NOMO-1 treated with DMSO at 0.1 percent for 48 hours (cell line): ENCODE measurements at regions not wholly inside any gene's neighbourhood (a gene's known extent, or its start where the extent isn't known, plus 50 kb on each side); places are given as distances from the start of the nearest gene placed in this dataset.
"Not testable (repeated sequence)": the region's sequence is repeated elsewhere in the genome, so short reads cannot be mapped to it uniquely, and the experiment has no call there.

Experiments
- DNase-seq: peaks from one replicate; lab custom pipeline; 2025; ENCODE audit not compliant: unreplicated experiment; lab: John Stamatoyannopoulos, UW

DNA sequence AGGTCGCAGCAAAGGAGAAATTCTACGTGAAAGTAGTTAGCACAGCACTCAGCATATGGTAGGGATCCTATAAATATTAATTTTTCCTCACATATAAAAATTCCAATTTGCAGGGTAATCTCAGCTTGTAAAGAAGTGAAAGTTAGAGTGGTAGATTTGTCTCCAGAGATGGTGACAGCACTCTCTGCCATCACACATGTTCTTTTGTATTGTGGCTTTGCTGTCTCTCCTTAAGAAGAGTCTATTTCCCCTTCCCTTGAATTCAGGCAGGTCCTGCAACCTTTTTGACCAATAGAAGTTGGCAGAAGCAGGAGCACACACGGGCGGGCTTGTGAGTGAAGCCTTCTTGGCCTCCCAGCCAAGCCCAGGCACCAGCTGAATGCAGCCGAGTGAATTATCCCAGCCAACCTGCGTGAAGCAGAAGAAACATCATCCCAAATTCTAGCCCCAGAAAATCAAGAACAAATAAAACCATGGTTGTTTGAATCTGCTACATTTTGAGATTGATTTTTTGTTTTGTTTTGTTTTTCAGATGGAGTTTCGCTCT, 107.8 kb upstream of the COPS8 start:
- DNase-seq: no peak

DNA sequence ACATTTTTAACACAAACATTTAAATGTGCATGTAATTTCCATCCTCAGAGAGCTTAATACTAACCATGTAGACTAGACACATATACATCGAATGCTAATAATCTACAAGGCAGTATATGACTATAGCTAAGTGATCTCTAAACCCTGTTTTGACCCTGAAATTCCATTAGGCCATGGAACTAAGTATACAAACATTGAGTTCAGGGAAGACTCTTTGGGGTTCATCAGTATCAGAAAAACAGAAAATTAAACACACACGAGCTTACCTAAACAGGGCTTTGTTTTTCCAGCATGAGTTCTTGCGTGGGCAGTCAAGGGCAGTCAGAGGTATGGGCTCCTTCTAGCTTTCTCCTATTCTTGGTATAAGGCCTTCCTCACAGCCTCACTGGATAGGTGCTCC, 106.0 kb upstream of the COPS8 start:
- no peak for DNase-seq

DNA sequence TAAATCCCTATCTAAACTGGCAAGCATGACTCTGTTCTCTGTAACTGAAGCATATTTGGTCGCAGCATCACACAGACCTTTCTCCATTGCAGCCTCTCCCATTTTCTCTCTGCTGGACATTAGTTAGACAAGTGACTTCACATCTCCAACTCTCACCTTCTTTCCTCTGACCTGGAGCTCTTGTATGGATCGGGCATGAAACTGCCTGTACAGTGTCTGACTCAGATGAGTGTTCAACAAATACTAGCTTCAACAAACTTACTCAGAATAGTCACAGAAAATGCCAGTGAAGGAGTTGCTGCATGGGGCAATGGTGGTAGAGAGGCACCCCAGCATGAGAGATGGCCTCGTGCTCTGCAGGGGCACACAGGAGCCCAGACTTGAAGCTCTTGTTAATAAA, 104.7 kb upstream of the COPS8 start:
- no peak for DNase-seq

DNA sequence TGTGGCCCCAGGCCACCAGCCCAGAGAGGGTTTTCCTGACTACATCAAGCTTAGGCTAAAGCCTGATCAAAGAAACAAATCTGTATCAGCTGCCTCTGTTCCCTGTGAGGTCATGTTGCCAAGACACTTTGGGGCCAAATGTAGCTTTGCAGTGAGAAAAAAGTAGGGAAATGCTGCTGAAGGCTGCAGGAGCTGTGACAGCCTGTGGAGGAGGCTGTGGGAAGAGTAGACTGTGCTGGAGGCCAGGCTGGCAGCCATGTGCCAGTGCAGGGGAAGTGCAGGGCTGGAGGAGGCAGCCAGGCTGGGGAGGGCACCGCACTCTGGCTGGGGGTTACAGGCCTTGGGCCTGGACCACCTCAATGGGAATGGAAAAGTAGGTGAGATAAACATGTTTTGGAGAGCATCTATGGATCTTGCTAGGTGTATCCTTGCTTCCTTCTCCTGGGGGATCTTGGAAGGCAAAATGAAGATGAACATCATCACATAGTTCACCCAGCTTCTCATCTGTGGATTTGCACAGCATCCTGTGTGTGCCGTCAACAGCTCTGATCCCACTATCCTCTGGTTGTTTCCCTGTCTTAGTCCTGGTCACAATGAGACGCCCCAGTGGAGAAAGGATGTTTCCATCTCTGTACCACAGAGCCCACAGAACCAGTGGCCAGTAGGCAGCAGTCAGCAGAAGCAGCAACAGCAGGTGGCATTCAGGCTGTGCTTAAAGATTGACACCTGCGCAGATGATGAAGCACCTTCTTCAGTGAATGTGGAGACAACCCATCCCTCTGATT, 103.8 kb upstream of the COPS8 start:
- DNase-seq: no peak

DNA sequence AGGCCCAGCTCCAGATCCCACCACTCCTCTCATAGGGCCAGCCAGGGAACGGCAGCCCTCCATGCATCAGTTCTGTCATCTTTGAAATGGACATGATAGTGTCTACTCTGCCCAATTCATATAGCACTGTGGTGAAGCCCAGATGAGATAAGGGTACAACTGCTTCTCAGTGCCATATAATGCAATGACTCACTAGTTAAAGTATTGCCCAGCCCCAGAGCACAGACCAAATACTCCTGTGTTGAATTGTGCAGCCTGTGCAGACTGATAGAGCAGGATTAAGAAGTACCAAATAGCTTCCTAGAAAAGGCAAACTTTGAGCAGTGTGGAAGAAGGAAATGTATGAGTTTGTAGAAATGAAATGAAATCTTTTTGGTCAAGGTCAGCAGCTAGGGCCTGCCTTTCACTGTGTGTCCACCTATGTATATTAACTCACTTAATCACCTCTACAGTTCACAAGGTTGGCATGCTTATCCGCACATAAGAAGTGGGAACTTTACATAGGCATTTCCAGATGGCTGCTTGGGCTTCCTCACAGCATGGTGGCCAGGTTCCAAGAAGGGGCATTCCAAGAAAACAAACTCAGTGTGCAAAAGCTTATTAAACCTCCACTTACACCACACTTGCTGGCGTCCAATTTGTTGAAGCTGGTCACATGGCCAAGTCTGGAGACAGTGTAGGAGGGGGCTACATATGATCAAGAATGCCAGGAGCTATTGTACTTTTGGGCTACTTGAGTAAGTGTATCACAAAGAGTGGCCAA, 102.8 kb upstream of the COPS8 start:
- DNase-seq: no peak

DNA sequence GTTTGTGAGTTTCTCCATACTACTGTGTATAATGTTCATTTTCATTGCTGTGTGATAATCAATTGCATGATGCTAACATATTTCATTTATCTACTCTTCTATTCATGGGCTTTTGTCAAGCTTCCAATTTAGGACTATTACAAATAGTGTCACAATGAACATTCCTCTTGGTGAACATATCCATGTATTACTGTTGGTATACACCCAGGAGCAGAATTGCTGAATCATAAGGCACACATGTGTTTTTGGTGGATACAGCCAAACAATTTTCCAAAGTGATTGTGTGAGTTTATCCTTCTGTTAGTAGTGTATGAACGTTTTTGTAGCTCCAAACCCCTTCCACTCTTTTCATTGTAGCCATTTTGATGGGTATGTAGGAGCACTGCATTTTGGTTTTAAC, 101.6 kb upstream of the COPS8 start:
- no peak for DNase-seq

DNA sequence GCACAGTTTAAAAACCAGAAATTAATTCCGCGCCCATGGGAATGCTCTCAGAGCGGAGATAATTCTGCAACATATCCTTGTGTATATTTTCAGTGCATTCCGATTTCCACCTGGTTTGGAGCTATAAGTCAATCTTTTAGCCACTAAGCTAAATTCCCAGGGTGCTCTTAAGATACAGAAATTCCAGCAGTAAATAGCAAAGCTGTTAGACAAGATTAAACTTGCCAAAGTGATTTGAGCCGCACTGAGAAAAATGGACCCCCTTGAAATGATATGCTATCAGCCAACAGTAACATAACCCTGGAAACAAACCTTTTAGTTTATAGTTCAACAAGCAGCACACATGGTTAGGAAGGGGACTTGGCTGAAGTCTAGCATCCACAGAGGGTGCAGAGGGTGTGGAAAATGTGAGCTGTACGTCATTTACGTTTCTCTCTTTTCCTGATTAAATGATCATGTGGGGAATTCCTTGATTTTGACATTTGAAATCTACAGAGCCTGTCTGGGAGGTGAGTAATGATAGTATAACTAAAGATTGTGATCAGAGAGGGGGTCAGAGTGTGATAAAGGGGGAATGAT, 99.8 kb upstream of the COPS8 start:
- DNase-seq: no peak

DNA sequence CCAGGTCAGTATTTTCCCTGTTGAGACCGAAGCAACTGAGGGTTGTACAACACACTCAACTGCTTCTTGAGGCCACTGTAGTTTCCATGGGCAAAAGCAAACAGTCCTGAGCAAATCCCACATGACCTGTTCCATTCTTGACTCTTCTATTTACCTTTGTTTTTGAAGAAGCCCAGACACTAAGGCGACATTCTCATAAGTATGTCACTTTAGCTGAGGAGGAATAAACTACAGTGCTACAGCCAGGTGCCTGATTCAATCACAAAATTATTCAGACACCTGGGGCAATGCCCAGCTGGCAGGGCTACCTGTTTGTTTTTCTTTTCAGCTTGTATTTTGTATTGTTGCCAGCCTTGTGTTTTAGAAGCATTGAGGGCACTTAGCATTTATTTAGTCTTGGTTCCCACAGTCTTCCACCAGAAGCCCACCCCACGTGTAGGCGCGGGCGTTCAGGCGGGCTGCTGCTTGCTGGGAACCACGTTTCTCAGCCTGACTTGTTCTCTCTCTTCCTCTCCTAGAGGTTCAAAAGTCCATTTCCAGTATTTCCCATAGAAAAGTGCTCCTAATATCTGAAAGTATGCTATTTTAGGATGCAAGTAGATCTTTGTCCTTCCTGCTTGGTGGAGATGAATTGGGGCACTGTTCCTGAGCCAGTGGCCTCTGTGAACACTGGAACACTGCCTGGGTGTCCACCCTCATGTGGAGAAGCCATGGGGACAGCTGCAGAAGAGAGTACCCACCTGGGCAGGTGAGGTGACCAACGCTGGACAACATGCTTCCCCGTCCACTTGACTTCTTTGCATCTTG, 99.0 kb upstream of the COPS8 start:
- no peak for DNase-seq

DNA sequence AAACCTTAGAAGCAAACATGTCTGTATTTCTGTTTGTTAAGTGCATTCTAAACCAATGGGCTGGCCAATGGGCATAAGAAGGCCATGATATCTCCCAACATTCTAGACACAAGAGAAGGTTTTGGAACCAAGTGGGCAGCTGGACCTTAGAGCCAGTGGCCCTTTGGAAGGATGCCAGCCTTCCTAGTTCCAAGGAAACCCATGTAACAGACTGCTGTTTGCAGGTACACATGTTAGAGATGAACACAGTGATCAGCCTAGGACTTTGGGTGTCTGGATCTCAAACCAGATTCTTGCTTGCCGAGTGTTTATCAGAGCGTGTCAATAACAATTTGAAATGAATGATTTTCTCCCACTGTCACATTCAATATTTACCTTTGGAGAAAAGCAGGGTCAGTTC, 97.5 kb upstream of the COPS8 start:
- no peak for DNase-seq

DNA sequence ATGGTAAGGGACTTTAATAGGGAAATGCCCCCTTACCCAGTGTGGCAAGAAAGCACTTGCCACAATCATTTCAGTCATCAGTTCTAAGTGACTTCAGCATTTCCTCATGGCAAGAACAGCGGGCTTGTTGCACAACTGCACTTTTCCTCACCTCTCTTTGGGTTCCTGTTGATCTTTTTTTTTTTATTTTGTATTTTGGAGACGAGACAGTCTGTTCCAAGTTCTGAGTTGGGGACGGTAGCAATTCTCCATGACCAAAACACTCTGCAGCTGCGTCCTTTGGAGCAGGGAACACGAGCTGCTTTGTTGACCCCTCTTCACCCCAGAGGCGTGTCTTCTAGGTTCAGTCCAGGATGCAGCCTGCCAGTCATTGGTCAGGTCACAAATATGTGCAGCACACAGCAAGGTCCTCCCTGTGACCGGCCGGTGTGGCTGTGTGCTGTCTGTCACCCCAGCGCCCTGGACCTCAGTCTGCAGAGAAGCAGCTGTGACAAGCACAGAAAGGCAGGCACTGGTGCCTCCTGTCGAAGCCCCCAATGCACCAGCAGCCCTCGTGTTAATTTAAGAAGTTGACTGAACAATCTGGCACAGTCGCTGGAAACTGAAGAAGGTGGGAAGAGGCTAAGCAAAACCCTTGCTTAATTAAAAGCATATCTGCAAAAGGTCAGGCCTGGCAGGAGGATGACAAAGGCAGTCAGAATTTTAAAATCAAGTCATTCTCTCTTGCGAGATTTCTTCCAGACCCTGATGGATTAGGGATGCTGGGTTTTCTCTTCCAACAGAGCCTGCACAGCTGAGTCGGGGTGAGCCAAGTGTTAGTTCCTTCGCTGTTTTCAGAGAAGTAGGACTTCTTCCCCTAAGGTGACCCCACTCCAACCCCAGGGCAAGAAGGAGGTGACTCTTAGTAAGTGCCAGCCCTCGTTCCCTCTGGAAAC, 96.7 kb upstream of the COPS8 start:
- peak; percentile 81 for DNase-seq

DNA sequence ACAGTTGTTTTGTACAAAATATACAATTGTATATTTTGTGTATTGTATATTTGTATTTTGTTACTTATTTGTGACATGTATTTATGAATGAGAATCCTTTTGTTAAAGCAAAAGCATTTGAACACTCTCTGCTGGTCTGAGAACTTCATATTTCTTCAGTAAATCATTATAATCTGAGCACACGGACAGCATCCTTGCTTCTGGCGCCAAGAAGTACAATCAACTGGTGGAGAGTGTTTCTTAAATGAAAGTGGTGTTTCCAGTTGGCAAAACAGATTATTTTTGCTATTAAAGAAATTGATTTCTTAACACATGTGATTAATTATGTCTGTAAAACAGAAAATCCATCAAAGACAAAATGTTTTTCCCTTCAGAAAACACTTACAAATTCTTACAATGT, 95.1 kb upstream of the COPS8 start:
- no peak for DNase-seq

DNA sequence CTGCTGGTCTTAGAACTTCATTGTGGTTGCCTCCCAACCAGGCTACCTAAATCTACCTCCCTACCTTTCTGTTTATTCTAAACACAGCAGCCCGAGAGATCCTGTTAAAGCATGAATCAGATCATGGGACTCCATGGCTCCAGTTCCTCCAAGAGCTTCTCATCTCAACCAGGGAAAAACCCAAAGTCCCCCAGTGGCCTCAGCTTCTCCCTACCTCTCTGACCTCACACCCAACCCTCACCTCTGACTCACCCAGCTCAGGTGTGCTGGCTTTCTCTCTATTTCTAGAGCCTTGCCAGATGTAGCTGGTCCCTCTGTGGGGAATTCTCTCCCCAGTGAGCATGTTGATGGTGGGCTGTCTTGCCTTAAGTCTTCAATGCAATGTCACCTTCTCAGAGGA, 93.8 kb upstream of the COPS8 start:
- no peak for DNase-seq

DNA sequence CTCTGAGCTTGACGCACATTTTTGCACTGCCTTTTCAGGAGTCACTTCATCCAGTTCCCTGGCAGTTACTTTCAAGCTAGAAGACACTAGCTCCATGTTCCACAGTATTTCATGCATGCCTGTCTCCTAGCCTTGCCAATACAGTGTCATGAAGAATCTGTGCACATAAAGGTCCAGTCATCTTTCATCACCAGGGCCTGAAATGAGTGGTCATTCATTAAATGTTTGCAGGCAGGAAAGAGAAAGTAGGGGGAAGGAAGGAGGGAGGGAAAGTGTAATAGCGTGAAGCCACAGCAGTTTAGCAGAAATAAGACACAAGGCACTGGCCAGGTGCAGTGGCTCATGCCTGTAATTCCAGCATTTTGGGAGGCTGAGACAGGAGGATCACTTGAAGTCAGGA, 92.4 kb upstream of the COPS8 start:
- no peak for DNase-seq

DNA sequence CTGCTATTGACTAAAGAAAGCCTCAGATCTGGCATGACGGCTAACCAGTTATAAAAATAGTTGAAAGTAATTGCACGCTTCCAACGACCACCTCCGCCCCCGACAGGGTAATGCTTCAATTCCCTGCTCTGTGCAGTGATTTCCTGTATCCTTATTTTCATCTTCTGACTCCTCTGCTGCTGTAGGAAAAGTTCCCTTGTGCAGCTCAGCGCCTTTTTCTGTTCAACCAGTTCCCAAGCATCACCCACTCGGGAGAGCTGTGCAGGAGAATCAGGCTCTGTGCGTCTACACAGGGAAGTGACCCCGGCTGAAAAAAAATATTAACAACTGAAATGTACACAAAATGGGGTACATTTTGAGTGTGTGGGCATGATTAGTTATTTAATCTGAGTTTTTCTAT, 91.3 kb upstream of the COPS8 start:
- DNase-seq: no peak

DNA sequence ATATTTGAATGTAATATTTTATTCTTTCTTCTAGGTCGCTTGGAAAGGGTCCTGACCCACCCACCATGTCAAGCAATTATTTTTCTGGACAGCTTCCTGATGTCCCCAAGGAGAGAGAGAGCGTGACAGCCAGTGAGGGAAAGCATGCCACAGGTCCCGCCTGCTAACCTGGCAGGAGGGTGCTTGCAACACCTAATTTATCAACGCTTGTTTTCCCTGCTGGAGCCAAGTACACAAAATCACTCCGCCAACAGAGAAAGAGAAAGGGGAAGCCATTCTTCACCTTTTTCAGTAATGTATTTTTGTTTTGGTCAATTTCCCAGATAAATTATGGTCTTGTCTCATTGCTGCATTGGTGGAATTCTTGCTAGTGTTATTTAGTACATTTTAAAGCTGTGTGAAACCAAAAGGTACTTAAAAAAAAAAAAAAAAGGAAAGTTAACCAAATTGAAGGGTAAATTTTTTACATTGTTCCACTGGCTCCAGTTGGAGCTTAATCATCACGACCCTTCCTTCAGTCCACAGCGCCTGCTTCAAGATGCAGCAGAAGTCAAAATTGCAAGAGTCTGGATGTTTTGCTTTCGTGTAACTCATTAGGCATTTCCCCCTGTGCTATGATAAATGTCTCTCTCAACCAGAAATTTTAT, 88.5 kb upstream of the COPS8 start:
- no peak for DNase-seq

DNA sequence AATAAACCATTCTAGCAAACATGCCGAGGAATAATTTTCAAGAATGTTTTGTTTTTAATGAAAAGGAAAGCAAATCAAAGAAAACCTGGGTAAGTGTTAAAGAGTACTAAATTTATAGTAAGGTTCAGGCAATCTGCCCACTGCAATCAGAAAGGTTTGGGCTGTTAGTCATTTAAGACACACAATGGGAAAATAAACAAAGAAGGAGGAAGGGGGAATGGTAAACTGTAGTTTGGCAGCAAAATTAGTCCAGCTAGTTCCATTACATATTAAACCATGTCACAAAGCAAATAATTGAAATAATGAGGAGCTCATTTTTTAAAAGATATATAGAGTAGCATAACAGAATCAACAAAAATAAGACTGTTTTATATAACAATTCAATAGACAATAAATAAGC, 87.5 kb upstream of the COPS8 start:
- no peak for DNase-seq

DNA sequence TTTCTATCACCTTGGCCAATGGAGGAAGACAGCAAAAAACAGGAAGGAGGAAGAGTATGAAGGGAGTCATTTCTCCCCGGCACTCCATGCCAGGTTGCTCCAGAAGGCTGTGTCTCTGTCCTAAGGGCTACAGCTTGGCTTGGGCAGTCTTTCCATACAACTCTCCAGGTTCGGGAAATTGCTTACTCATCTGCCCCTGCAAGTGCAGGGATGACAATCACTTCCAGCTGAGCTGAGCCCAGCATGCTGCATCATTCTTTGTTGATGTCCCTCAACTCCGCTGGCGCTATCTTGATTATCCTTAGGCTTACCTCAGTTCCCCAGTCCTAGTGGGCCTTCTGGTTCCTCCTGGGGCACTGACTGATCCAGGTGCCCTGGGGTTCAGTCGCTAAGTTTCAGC, 86.9 kb upstream of the COPS8 start:
- DNase-seq: no peak

DNA sequence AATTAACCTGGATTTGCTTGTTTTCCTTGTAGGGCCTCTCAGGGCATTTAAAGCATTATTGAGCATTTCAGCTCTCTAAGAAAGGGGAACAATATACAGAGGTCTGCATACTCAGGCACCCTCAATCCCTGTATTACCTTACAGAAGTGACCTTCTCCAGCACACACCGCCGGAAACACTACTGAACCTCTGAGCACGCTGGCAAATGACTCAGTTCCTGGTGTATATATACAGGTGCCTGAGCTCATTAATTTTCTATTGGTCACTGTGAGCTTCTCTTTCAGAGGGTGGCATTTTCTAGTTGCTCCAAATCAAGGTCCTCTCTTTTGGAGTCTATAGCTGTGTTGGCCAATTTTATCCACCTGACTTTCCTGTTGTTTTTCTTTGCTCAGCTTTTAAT, 85.2 kb upstream of the COPS8 start:
- DNase-seq: no peak

DNA sequence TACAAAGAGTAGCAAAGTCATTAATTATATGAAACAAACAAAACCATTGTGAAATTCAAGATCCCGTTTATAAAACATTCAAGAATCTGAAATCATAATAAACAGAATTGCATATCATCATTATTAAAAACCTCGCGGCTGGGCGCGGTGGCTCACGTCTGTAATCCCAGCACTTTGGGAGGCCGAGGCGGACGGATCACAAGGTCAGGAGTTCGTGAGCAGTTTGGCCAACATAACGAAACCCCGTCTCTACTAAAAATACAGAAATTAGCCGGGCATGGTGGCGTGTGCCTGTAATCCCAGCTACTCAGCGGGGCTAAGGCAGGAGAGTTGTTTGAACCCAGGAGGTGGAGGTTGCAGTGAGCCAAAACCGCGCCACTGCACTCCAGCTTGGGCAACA, 80.3 kb upstream of the COPS8 start:
- not testable (repeated sequence) for DNase-seq
